GM21390 (cell line): ENCODE measurements at regions not wholly inside any gene's neighbourhood (a gene's known extent, or its start where the extent isn't known, plus 50 kb on each side); places are given as distances from the start of the nearest gene placed in this dataset.

Source experiments
- ATAC-seq: cut with Tn5 transposase; IDR thresholded peaks from one replicate; pipeline ENCODE4 v1.9.1; 2021; ENCODE audit not compliant: unreplicated experiment

GRCh38 chr13:106352850-106353249 lies 182.6 kb downstream of the EFNB2 start:
- no peak for ATAC-seq

- ATAC-seq = no peak
Measured at GRCh38 chr13:106351251-106351650, 184.2 kb downstream of the EFNB2 start.

DNA sequence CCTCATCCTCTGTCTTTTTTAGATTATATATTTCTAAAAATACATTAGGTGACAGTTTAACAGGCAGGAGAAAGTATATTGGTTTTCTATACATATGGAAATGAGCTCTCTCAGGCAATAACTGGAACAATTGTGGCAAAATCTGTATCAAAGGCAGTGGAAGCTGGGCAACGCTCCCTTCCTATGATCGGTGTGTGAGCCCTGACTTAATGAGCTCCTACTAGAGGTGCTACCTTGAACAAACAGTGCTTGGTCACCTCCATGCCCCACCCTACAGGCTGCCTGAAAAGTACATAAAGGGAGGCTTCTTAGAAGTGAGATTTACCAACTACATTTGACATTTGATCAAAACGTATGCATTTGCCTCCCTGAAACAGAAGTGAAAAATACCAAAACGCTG lies 185.3 kb downstream of the EFNB2 start:
- ATAC-seq = no peak

DNA sequence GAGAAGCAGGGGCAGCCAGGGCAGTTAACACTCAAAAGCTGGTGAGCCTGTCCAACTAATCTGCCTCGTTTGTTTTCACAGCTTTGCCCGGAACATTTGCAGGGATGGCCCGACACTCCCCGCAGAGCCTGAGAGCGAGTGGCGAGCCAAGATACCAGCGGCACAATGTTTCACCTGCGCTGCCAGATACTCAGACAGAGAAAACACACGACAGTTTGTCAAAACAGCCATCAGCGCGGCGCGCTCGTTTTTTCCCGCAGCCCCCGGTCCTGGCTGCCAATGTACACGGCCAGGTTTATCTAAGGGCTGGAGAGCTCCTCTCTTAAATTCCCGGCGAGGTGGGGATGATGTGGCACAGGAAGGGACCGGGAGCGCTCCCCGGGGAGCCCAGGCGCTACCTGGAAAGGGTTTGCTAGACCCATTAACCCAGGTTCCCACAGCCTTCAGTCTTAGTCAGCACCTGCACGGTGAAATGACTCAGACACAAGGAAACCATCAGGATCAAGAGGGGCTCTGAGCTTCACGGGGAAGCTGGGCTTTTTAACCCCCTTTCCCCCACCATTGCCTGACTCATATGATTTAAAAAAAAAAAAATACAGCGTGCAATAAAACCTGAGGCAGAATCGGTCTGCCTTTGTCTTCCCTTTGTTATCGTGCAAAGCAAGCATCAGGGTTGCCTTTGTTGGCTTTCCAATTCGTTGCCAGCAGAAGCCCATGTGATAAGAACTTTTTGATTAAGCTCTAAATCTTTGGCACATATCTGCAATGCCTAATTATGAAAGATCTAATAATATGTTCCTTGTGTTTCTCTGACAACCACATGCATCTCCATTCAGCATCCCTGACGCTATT lies 186.2 kb downstream of the EFNB2 start:
- ATAC-seq = no peak

GRCh38 chr13:106348075-106348840 lies 187.2 kb downstream of the EFNB2 start:
- ATAC-seq = no peak

GRCh38 chr13:106344342-106344741 lies 191.1 kb downstream of the EFNB2 start:
- no peak for ATAC-seq

DNA sequence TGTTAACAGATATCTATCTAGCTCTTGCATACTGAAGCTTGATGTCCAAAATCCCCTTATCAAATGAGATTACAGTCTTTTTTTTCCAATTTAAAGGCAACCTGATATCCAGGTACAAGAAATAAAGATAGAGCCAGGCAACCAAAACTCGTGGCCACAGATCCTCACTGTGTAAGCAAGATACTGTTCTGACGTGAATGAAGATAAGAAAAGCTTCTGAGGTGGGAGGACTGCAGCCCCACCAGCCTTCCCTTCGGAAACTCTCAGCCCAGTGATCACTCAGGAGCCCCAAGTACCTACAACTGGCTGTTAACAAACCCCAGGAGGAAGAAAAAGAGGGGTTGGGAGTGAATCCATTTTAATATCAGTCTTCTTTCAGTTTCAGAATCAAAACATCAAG lies 191.6 kb downstream of the EFNB2 start:
- ATAC-seq = no peak

- no peak for ATAC-seq
Measured at GRCh38 chr13:106340249-106340648, 195.2 kb downstream of the EFNB2 start.

- ATAC-seq = no peak
Measured at GRCh38 chr13:106337096-106337850, 198.2 kb downstream of the EFNB2 start.

- no peak for ATAC-seq
Measured at GRCh38 chr13:106336668-106337067, 198.8 kb downstream of the EFNB2 start.

GRCh38 chr13:106332621-106333020 lies 202.8 kb downstream of the EFNB2 start:
- ATAC-seq = no peak

GRCh38 chr13:106331116-106331515 lies 204.3 kb downstream of the EFNB2 start:
- no peak for ATAC-seq

DNA sequence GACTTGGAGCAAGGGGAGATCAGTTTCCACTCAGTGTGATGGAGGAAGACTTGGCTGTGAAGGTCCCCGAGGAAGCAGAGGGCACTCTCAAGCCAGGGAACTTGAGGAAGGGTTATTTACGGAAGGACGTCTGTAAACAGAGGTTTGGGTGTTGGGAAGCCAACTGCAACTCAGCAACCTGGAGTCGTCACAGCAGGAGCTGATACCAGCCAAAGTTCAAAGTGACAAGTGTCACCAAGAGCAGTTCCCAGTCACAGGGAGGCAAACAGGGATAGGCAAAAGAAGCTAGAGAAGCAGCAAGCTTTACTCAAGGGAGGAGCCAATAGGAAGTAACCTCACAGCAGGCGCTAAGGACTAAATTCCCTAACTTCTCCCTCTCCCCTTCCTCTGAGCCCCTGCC lies 205.5 kb downstream of the EFNB2 start:
- ATAC-seq = no peak

- ATAC-seq = no peak
Measured at GRCh38 chr13:106326751-106327150, 208.7 kb downstream of the EFNB2 start.

DNA sequence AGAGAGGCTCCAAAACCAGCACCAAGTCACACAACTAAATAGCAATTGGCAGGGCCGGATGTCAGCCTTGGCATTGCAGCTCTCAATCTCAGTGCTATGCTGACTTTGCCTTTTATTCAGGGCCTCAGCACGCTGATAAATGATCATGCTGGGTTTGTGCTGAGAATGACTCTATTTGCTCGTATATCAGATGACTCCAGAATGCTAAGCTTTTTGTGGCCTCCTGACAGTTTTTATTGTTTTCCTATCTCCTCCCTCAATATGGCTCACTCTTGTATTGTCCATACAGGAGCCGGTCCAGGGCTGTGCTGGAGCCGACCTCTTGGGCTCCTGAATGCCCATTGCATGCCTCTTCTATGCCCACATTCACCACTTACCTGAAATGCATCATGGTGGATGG lies 211.0 kb downstream of the EFNB2 start:
- ATAC-seq = no peak

DNA sequence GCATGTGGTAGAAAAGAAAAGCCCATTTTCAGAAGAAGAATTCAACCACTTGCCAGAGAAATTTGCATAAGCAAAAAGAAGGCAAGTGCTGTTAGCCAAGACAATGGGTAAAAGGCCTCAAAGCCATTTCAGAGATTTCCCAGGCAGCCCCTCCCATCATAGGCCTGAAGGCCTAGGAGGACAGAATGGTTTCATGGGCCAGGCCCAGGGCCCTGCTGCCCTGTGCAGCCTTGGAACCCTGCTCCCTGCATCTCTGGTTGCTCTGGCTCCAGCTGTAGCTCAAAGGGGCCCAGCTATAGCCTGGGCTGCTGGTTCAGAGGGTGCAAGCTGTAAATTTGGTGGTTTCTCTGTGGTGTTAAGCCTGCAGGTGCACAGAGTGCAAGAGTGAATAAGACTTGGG lies 212.8 kb downstream of the EFNB2 start:
- no peak for ATAC-seq

GRCh38 chr13:106318941-106319411 lies 216.5 kb downstream of the EFNB2 start:
- ATAC-seq = no peak

DNA sequence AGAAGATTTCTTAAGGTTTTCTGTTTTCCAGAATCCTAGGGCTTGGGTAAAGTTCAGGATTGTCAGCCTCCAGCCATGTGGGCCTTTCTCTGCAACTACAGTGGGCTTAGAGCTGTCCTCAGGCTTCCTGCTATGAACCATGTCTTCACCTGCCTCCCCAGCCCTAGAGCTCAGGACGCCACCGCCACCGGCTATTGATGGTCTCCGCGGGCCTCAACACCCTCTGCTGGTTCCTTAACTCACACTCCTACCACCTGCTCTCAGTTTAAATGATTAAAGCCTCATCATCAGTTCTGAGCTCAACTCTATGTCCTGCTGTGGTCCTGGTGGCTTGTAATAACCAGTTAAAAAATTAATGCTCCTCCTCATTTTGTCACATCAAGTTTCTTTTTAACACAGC lies 221.0 kb downstream of the EFNB2 start:
- ATAC-seq = no peak

GRCh38 chr13:106311004-106311403 lies 224.5 kb downstream of the EFNB2 start:
- ATAC-seq = no peak

DNA sequence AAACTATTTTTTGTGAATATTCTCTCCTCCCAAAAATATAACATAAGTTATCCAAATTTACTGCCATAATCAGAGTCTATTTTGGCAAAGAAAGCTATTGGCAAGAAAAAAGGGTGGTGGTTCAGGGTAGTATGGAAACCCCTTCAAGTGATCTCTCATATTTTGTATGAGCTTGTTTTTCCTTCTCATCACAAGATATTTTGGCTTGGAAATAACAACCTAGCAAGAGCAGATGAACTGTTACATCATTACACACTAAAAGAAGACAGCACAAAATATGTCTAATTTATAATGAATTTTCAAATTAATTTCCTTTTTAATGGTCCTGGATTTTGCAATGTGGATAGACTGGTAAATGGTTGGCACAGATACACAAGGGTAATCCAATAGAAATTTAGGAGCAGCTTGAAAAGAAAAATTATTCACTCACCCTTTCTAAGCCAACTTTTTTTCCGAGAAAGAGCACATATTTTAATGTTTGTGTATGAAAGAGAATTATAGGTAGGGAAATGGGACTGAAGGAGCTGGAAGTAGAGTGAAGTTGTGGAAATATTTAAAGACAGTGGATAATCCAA lies 225.1 kb downstream of the EFNB2 start:
- no peak for ATAC-seq

DNA sequence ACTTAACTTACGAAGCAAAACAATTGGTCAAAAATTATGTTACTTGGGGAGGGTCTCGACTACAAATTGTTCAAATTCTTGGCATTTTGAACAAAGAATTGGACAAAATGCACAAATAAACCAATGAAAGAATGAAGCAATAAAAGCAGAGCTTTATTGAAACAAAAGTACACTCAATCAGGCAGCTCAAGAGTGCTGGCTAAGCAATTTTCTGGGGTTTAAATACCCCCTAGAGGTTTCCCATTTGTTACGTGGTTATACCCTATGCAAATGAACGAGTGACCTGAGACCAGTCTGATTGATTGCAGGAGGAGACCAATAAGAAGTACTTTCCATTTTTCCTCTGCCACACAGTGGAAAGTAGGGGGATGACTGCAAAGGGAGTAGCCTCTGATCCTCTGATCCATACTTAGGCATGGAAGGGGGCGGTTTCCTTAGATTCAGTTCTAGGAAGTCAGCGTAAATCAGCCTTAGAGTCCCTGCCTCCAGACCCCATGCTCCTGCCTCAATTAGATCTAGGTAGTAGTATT lies 228.6 kb downstream of the EFNB2 start:
- ATAC-seq = no peak
